ENCODE measurements at regions not wholly inside any gene's neighbourhood (a gene's known extent, or its start where the extent isn't known, plus 50 kb on each side); places are given as distances from the start of the nearest gene placed in this dataset.

- Histone ChIP-seq H3K9me3 (replicated peaks; ENCODE audit: control insufficient read depth, insufficient read depth, low read depth, low read length) (no peaks in the 10 kb centered on the region), H3K79me2 (ENCODE audit: control insufficient read depth, insufficient read depth, low read length) (no peaks in the 10 kb centered on the region), H3K4me2 (ENCODE audit: insufficient read depth, low read length) (no peak overlapping the region), H2AFZ (ENCODE audit: low read depth, low read length) (no peak overlapping the region), H3K27ac (ENCODE audit: extremely low read depth, low read depth, low read length) (no peak overlapping the region), H3K9ac (ENCODE audit: insufficient read depth in 1 of 2, low read depth in 2 of 2, low read length in 2 of 2) (no peak overlapping the region), H3K4me1 (replicated peaks in 1 of 2; ENCODE audit: control insufficient read depth in 2 of 2, insufficient read depth in 2 of 2, low read length in 2 of 2) (no peaks in the 10 kb centered on the region), H4K20me1 (replicated peaks; ENCODE audit: control insufficient read depth, insufficient read depth, low read length) (no peaks in the 10 kb centered on the region), H3K36me3 (ENCODE audit: control insufficient read depth, insufficient read depth, low read length) (no peaks in the 10 kb centered on the region), H3K27me3 (ENCODE audit: control insufficient read depth in 2 of 2, insufficient read depth in 2 of 2, low read length in 2 of 2) (no peaks in the 10 kb centered on the region), H3K9me1 (ENCODE audit: control insufficient read depth, insufficient read depth, low read length) (no peaks in the 10 kb centered on the region), H3K4me3 (no peak overlapping the region)
- no TSS peak for BruUV-seq (replicated peaks)
- intact Hi-C loops (cut with micrococcal nuclease) (loop anchor here (10.0 kb wide), 1 partner anchor 120 kb away; no protein-coding TSS in a partner anchor), in situ Hi-C loops (cut with MboI) (no loop called here)
- FAIRE-seq (no peak), DNase-seq (ENCODE audit: extremely low read depth in 1 of 4, low spot score in 3 of 4) (no peak), ATAC-seq (no peak)
- POLR2A ChIA-PET, result interaction anchor here (0.7 kb wide), 1 partner anchor 128 kb away, joined by 3 read pairs; no protein-coding TSS in a partner anchor
- CTCF ChIA-PET (ENCODE audit: low intra/inter-chr PET ratio), result no interaction called here
- TF ChIP-seq ZNF316 (IDR thresholded peaks at IDR 0.05), result no peak
- TF ChIP-seq GMEB1 (CRISPR knock-in tag; IDR thresholded peaks at IDR 0.05), result no peak
- TF ChIP-seq SAFB (IDR thresholded peaks at IDR 0.05; ENCODE audit: borderline replicate concordance, low read depth, low read length), result no peak
- no peak for TF ChIP-seq BACH1 (tag; IDR thresholded peaks at IDR 0.05)
- no peak for TF ChIP-seq ZNF592 (IDR thresholded peaks at IDR 0.05)
- no peak for TF ChIP-seq RBM34 (IDR thresholded peaks at IDR 0.05; ENCODE audit: borderline replicate concordance, insufficient read depth, low read length)
- TF ChIP-seq NCOA1 (IDR thresholded peaks at IDR 0.05; ENCODE audit: low read depth), result no peak
- TF ChIP-seq DNMT1 (IDR thresholded peaks at IDR 0.05), result no peak
- no peak for TF ChIP-seq ZNF696 (CRISPR knock-in tag; conservative IDR thresholded peaks at IDR 0.05)
- TF ChIP-seq ESRRA (IDR thresholded peaks at IDR 0.05; ENCODE audit: borderline replicate concordance, low read depth), result no peak
- TF ChIP-seq TGIF2 (CRISPR knock-in tag; IDR thresholded peaks at IDR 0.05), result no peak
- TF ChIP-seq ZC3H8 (IDR thresholded peaks at IDR 0.05), result no peak
- TF ChIP-seq ZBTB17 (CRISPR knock-in tag; IDR thresholded peaks at IDR 0.05), result no peak
- TF ChIP-seq NCOA6 (IDR thresholded peaks at IDR 0.05), result no peak
- TF ChIP-seq ID3 (CRISPR knock-in tag; IDR thresholded peaks at IDR 0.05), result no peak
- TF ChIP-seq ID3 (tag; IDR thresholded peaks at IDR 0.05), result no peak
- TF ChIP-seq IRF9 (tag; IDR thresholded peaks at IDR 0.05), result no peak
- no peak for TF ChIP-seq IRF2 (CRISPR knock-in tag; IDR thresholded peaks at IDR 0.05)
These were observed 82.3 kb upstream of the NPHP3 start for GRCh38 chr3:132804498-132804897.
